Liver (tissue), 7 donors: ENCODE measurements at regions not wholly inside any gene's neighbourhood (a gene's known extent, or its start where the extent isn't known, plus 50 kb on each side); places are given as distances from the start of the nearest gene placed in this dataset.

Experiments used
- DNase-seq: peaks from one replicate; pipeline ENCODE4 v3.0.0-alpha.2; 2017; ENCODE audit warnings: low spot score
- H3K27ac ChIP-seq, 2 donors: one replicate each; pipeline ENCODE4 v1.7.0; 2013; ENCODE audit warnings: inconsistent platforms in 2 of 2, low read length in 2 of 2, control low read depth in 1 of 2, low read depth in 1 of 2, mild to moderate bottlenecking in 1 of 2
- H3K27me3 ChIP-seq, 4 donors: one replicate each; pipeline versions ENCODE4 v1.6.1 to v1.7.0; 2013; ENCODE audit warnings: low read length in 3 of 4, inconsistent platforms in 1 of 4, mild to moderate bottlenecking in 1 of 4, moderate library complexity in 1 of 4; ENCODE audit not compliant: control insufficient read depth in 4 of 4, insufficient read depth in 4 of 4
- H3K36me3 ChIP-seq, 4 donors: one replicate each; pipeline versions ENCODE4 v1.6.1 to v1.7.0; 2013; ENCODE audit warnings: low read length in 3 of 4, mild to moderate bottlenecking in 3 of 4, low read depth in 1 of 4, moderate library complexity in 1 of 4; ENCODE audit not compliant: control insufficient read depth in 4 of 4, insufficient read depth in 3 of 4
- H3K4me1 ChIP-seq, 4 donors: one replicate each; pipeline versions ENCODE4 v1.6.1 to v1.7.0; 2013; ENCODE audit warnings: low read length in 3 of 4, mild to moderate bottlenecking in 3 of 4, moderate library complexity in 1 of 4; ENCODE audit not compliant: control insufficient read depth in 4 of 4, insufficient read depth in 4 of 4
- H3K4me3 ChIP-seq, 3 donors: one replicate each; pipeline versions ENCODE4 v1.6.1 to v1.7.0; 2013; ENCODE audit warnings: low read length in 3 of 3, control low read depth in 1 of 3, low read depth in 1 of 3, mild to moderate bottlenecking in 1 of 3
- H3K9ac ChIP-seq, 2 donors: one replicate each; pipeline ENCODE4 v1.7.0; 2013; ENCODE audit warnings: low read length in 2 of 2, mild to moderate bottlenecking in 2 of 2, moderate library complexity in 2 of 2, control low read depth in 1 of 2, low read depth in 1 of 2
- H3K9me3 ChIP-seq, 4 donors: one replicate each; pipeline versions ENCODE4 v1.6.1 to v1.7.0; 2013; ENCODE audit warnings: low read length in 3 of 4; ENCODE audit not compliant: control insufficient read depth in 4 of 4
- EGR1 ChIP-seq, 2 donors: IDR thresholded peaks; 2 replicates each; pipeline ENCODE4 v1.6.1; 2016 to 2018; ENCODE audit warnings: antibody characterized with exemption in 2 of 2, low read depth in 2 of 2
- FOXA1 ChIP-seq: IDR thresholded peaks from 2 replicates; pipeline ENCODE4 v1.6.1; 2016; ENCODE audit warnings: antibody characterized with exemption
- FOXA2 ChIP-seq: IDR thresholded peaks from 2 replicates; pipeline ENCODE4 v1.6.1; 2016; ENCODE audit warnings: antibody characterized with exemption
- GABPA ChIP-seq, 2 donors: IDR thresholded peaks in 1 of 2; conservative IDR thresholded peaks in 1 of 2; 2 replicates each; pipeline ENCODE4 v1.6.1; 2016; ENCODE audit warnings: antibody characterized with exemption in 2 of 2, mild to moderate bottlenecking in 1 of 2, moderate library complexity in 1 of 2
- HNF4A ChIP-seq, 2 donors: conservative IDR thresholded peaks; 2 replicates each; pipeline ENCODE4 v1.6.1; 2016; ENCODE audit warnings: antibody characterized with exemption in 2 of 2, mild to moderate bottlenecking in 2 of 2
- HNF4G ChIP-seq: IDR thresholded peaks from 2 replicates; pipeline ENCODE4 v1.6.1; 2016; ENCODE audit warnings: antibody characterized with exemption
- NR2F2 ChIP-seq: IDR thresholded peaks from 2 replicates; pipeline ENCODE4 v1.6.1; 2016; ENCODE audit warnings: antibody characterized with exemption
- RXRA ChIP-seq, 2 donors: IDR thresholded peaks; 2 replicates each; pipeline ENCODE4 v1.6.1; 2017 to 2018; ENCODE audit warnings: antibody characterized with exemption in 2 of 2, mild to moderate bottlenecking in 1 of 2
- TAF1 ChIP-seq: conservative IDR thresholded peaks from 2 replicates; pipeline ENCODE4 v1.6.1; 2016; ENCODE audit warnings: antibody characterized with exemption, mild to moderate bottlenecking
- WGBS: extraction: QIAGEN DNeasy Blood & Tissue Kit; methylation state at CpG from one replicate; pipeline ENCODE4 v1.1.7; 2013; 5-methylcytosine and 5-hydroxymethylcytosine counted together
- TF ChIP-seq, protein P1 (sequence below): IDR thresholded peaks from 2 replicates; pipeline ENCODE4 v1.6.1; 2016; ENCODE audit warnings: antibody characterized with exemption
- TF ChIP-seq, protein P2 (sequence below): IDR thresholded peaks from 2 replicates; pipeline ENCODE4 v1.6.1; 2016; ENCODE audit warnings: antibody characterized with exemption, mild to moderate bottlenecking
- TF ChIP-seq, protein P3 (sequence below): IDR thresholded peaks from 2 replicates; pipeline ENCODE4 v1.6.1; 2016; ENCODE audit warnings: antibody characterized with exemption
- TF ChIP-seq, protein P4 (sequence below): IDR thresholded peaks from 2 replicates; pipeline ENCODE4 v1.6.1; 2016; ENCODE audit warnings: antibody characterized with exemption
- donor health status: healthy.
- donor health status: healthy.
- donor health status: healthy.
- donor health status: healthy.

DNA sequence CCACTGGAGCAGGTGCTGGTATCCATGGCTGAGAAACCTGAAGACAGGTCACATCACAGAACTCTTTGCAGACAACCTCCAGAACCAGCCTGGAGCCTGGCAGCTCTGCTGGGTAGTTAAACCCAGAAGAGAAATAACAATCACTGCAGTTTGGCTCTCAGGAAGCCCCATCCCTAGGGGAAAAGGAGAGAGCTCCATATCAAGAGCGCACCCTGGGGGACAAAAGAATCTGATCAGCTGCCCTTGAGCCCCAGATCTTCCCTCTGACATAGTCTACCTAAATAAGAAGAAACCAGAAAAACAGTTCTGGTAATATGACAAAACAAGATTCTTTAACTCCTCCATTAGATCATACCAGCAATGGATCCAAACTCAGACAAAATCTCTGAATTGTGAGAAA, 823.2 kb upstream of the FRG1 start:
- Histone ChIP-seq H3K9ac (no peak overlapping the region), H3K4me1 (no peaks in the 10 kb centered on the region), H3K27me3 (peaks cover 0 to 2% (median 0%) of the 10 kb centered on the region in 4 donors), H3K9me3 (no peaks in the 10 kb centered on the region), H3K36me3 (no peaks in the 10 kb centered on the region), H3K4me3 (no peak overlapping the region), H3K27ac (no peak overlapping the region)
- no peak for DNase-seq
- TF ChIP-seq RXRA (IDR thresholded peaks at IDR 0.05) (no peak), NR2F2 (no peak), EGR1 (IDR thresholded peaks at IDR 0.05; ENCODE audit: low read depth in 2 of 2) (no peak), FOXA1 (no peak), FOXA2 (no peak), HNF4G (no peak), HNF4A (conservative IDR thresholded peaks at IDR 0.05) (no peak), GABPA (IDR thresholded peaks at IDR 0.05 in 1 of 2, conservative IDR thresholded peaks at IDR 0.05 in 1 of 2) (no peak)
- TF ChIP-seq, protein P1, sequence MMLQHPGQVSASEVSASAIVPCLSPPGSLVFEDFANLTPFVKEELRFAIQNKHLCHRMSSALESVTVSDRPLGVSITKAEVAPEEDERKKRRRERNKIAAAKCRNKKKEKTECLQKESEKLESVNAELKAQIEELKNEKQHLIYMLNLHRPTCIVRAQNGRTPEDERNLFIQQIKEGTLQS: no peak
- TF ChIP-seq, protein P2, sequence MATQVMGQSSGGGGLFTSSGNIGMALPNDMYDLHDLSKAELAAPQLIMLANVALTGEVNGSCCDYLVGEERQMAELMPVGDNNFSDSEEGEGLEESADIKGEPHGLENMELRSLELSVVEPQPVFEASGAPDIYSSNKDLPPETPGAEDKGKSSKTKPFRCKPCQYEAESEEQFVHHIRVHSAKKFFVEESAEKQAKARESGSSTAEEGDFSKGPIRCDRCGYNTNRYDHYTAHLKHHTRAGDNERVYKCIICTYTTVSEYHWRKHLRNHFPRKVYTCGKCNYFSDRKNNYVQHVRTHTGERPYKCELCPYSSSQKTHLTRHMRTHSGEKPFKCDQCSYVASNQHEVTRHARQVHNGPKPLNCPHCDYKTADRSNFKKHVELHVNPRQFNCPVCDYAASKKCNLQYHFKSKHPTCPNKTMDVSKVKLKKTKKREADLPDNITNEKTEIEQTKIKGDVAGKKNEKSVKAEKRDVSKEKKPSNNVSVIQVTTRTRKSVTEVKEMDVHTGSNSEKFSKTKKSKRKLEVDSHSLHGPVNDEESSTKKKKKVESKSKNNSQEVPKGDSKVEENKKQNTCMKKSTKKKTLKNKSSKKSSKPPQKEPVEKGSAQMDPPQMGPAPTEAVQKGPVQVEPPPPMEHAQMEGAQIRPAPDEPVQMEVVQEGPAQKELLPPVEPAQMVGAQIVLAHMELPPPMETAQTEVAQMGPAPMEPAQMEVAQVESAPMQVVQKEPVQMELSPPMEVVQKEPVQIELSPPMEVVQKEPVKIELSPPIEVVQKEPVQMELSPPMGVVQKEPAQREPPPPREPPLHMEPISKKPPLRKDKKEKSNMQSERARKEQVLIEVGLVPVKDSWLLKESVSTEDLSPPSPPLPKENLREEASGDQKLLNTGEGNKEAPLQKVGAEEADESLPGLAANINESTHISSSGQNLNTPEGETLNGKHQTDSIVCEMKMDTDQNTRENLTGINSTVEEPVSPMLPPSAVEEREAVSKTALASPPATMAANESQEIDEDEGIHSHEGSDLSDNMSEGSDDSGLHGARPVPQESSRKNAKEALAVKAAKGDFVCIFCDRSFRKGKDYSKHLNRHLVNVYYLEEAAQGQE: no peak
- TF ChIP-seq, protein P3, sequence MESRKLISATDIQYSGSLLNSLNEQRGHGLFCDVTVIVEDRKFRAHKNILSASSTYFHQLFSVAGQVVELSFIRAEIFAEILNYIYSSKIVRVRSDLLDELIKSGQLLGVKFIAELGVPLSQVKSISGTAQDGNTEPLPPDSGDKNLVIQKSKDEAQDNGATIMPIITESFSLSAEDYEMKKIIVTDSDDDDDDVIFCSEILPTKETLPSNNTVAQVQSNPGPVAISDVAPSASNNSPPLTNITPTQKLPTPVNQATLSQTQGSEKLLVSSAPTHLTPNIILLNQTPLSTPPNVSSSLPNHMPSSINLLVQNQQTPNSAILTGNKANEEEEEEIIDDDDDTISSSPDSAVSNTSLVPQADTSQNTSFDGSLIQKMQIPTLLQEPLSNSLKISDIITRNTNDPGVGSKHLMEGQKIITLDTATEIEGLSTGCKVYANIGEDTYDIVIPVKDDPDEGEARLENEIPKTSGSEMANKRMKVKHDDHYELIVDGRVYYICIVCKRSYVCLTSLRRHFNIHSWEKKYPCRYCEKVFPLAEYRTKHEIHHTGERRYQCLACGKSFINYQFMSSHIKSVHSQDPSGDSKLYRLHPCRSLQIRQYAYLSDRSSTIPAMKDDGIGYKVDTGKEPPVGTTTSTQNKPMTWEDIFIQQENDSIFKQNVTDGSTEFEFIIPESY: no peak
- TF ChIP-seq, protein P4, sequence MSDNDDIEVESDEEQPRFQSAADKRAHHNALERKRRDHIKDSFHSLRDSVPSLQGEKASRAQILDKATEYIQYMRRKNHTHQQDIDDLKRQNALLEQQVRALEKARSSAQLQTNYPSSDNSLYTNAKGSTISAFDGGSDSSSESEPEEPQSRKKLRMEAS: no peak
- 81% methylated on average over 1 of the region's 1 CpG for WGBS

DNA sequence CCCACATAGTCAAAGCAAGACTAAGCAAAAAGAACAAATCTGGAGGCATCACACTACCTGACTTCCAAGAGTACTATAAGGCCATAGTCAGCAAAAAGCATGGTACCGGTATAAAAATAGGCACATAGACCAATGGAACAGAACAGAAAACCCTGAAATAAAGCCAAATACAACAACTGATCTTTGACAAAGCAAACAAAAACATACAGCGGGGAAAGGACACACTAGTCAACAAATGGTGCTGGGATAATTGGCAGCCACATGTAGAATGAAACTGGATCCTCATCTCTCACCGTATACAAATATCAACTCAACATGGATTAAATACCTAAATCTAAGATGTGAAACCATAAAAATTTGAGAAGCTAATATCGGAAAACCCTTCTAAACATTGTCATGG, 819.3 kb upstream of the FRG1 start:
- H3K9ac ChIP-seq: no peak overlapping the region
- no peak for TF ChIP-seq FOXA1
- no peak for TF ChIP-seq HNF4G
- TF ChIP-seq, protein P1: no peak
- TF ChIP-seq, protein P2: no peak
- TF ChIP-seq, protein P3: no peak
- no peak for TF ChIP-seq TAF1
- no peaks in the 10 kb centered on the region for H3K36me3 ChIP-seq
- H3K27me3 ChIP-seq: no peaks in the 10 kb centered on the region
- 63% methylated on average over 4 of the region's 4 CpGs for WGBS
- H3K9me3 ChIP-seq: no peaks in the 10 kb centered on the region
- no peaks in the 10 kb centered on the region for H3K4me1 ChIP-seq
- no peak for DNase-seq
- no peak overlapping the region for H3K27ac ChIP-seq
- no peak overlapping the region for H3K4me3 ChIP-seq
